Mucosa of rectum (tissue), 2 donors: ENCODE measurements at regions not wholly inside any gene's neighbourhood (a gene's known extent, or its start where the extent isn't known, plus 50 kb on each side); places are given as distances from the start of the nearest gene placed in this dataset.
"Not testable (repeated sequence)": the region's sequence is repeated elsewhere in the genome, so short reads cannot be mapped to it uniquely, and the experiment has no call there.

Experiments used
- H3K27ac ChIP-seq, 2 donors: one replicate each; pipeline ENCODE4 v1.7.0; 2013; ENCODE audit warnings: inconsistent platforms in 2 of 2, low read depth in 2 of 2, low read length in 2 of 2
- H3K27me3 ChIP-seq, 2 donors: one replicate each; pipeline ENCODE4 v1.7.0; 2013; ENCODE audit warnings: low read length in 2 of 2; ENCODE audit not compliant: control insufficient read depth in 2 of 2, insufficient read depth in 2 of 2
- H3K36me3 ChIP-seq, 2 donors: one replicate each; pipeline ENCODE4 v1.7.0; 2013; ENCODE audit warnings: low read length in 2 of 2; ENCODE audit not compliant: control insufficient read depth in 2 of 2, insufficient read depth in 2 of 2
- H3K4me1 ChIP-seq, 2 donors: one replicate each; pipeline ENCODE4 v1.7.0; 2013; ENCODE audit warnings: low read length in 2 of 2, mild to moderate bottlenecking in 1 of 2; ENCODE audit not compliant: control insufficient read depth in 2 of 2, insufficient read depth in 2 of 2
- H3K4me3 ChIP-seq, 2 donors: one replicate each; pipeline ENCODE4 v1.7.0; 2013; ENCODE audit warnings: low read length in 2 of 2
- H3K9ac ChIP-seq, 2 donors: one replicate each; pipeline ENCODE4 v1.7.0; 2013; ENCODE audit warnings: low read length in 2 of 2, low read depth in 1 of 2, mild to moderate bottlenecking in 1 of 2
- H3K9me3 ChIP-seq, 2 donors: one replicate each; pipeline ENCODE4 v1.7.0; 2013; ENCODE audit warnings: low read length in 2 of 2; ENCODE audit not compliant: control insufficient read depth in 2 of 2
- donor health status: healthy.
- donor health status: Normal muscosa, but diverticular disease.

DNA sequence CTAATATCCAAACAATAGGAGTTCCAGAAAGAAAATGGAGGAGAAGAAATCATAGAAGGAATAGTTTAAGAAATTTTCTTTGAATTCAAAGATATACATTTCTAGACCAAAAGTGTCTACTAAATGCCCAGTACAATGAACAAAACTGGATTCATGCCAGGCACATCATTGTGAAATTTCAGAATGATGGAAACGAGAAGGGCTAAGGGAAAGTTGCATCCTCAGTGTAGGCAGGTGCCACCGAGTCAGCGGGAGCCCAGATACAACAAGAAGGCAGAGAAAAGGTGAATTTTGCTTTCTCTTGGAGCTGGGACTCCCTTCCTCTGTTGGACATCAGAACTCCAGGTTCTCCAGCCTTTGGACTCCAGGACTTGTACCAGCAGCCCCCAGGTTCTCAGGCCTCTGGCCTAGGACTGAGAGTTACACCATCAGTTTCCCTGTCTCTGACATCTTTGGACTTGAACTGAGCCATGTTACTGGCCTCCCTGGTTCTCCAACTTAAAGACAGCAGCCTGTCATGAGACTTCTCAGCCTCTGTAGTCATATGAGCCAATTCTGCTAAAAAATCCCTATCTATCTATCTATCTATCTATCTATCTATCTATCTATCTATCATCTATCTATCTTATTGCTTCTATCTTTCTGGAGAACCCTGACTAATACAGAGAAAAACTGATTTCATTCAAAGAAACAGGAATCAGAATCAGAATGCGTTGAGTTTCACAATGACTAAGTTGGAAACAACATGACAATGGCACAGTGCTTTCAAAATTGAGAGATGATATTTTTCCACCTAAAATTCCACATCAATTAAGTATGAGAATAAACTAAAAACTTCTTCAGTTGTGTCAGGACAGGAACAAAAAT lies 207.7 kb downstream of the FAM43A start:
- Histone ChIP-seq H3K27me3 (no peaks in the 10 kb centered on the region), H3K4me3 (no peak overlapping the region), H3K9ac (no peak overlapping the region), H3K9me3 (no peaks in the 10 kb centered on the region), H3K27ac (no peak overlapping the region), H3K36me3 (no peaks in the 10 kb centered on the region), H3K4me1 (no peaks in the 10 kb centered on the region)

- Histone ChIP-seq H3K36me3 (no peaks in the 10 kb centered on the region), H3K9ac (no peak overlapping the region), H3K4me3 (no peak overlapping the region), H3K4me1 (no peaks in the 10 kb centered on the region), H3K9me3 (no peaks in the 10 kb centered on the region), H3K27me3 (no peaks in the 10 kb centered on the region), H3K27ac (no peak overlapping the region)
Measured at GRCh38 chr3:194894538-194894937, 208.9 kb downstream of the FAM43A start.

DNA sequence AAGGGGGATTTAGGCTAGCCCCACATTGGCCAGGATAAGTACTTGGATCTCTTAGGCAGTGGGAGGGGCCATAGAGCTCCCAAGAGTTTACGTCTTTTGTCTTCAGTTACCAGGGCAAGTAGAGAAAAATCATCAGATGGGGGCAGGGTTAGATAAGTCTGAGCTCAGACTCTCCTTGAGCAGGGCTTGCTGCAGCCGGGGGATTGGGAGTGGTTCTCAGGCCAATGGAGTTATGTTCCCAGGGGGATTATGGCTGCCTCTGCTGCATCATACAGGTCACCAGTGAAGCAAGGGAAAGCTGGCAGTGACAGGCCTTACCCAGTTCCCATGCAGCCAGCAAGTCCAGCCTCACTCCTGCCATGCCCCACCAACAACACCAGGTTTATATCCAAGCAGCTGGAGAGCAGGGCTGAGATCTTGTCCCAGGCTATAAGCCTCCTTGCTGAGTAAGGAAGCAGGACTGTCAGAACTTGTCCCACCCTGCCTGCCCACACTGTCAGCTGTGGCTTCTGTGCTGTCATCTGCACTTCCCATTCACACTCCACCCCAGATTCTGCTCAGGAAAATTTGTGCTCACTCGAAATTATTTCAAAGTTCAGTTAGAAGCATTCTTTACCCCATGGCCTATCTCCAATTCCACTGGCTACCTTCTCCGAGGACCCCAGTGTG lies 215.3 kb downstream of the FAM43A start:
- no peak overlapping the region for H3K4me3 ChIP-seq
- no peaks in the 10 kb centered on the region for H3K36me3 ChIP-seq
- no peaks in the 10 kb centered on the region for H3K27me3 ChIP-seq
- no peak overlapping the region for H3K27ac ChIP-seq
- H3K9me3 ChIP-seq, result no peaks in the 10 kb centered on the region
- H3K4me1 ChIP-seq, result peaks cover 0 to 1% of the 10 kb centered on the region in 2 donors
- no peak overlapping the region for H3K9ac ChIP-seq

- H3K27me3 ChIP-seq, H3K36me3 ChIP-seq, H3K27ac ChIP-seq, H3K9ac ChIP-seq, H3K4me3 ChIP-seq, H3K9me3 ChIP-seq, H3K4me1 ChIP-seq: not testable (repeated sequence)
Measured at GRCh38 chr3:194903447-194903846, 217.8 kb downstream of the FAM43A start.

GRCh38 chr3:194904999-194905398 lies 219.3 kb downstream of the FAM43A start:
- not testable (repeated sequence) for H3K36me3 ChIP-seq, H3K4me1 ChIP-seq

DNA sequence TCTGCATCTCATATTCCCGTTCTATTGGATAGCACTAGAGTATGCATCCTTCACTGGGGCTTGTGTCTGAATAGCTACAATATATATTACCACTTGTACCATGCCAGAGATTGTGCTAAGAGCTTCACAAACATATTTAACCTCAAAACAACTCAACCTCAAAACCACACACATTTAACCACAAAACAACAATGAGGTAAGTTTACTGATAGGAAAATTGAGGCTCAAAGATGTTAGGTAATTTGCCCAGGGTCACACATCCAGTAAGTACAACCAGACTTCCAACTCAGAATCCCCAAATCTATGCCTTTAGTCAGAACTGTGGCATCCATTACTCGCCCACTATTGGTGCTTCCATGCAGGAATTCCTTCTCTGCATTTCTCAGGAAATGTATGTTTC lies 220.0 kb downstream of the FAM43A start:
- Histone ChIP-seq H3K9ac (no peak overlapping the region), H3K4me3 (no peak overlapping the region), H3K9me3 (no peaks in the 10 kb centered on the region), H3K36me3 (no peaks in the 10 kb centered on the region), H3K4me1 (peaks cover 3 to 9% of the 10 kb centered on the region in 2 donors), H3K27me3 (no peaks in the 10 kb centered on the region), H3K27ac (no peak overlapping the region)

More at GRCh38 chr3:194904999-194905398, 219.3 kb downstream of the FAM43A start:
- H3K27ac ChIP-seq, H3K27me3 ChIP-seq, H3K4me3 ChIP-seq, H3K9ac ChIP-seq, H3K9me3 ChIP-seq: not testable (repeated sequence)

GRCh38 chr3:194906229-194906629 lies 220.5 kb downstream of the FAM43A start:
- Histone ChIP-seq H3K27ac (no peak overlapping the region), H3K9me3 (no peaks in the 10 kb centered on the region), H3K36me3 (no peaks in the 10 kb centered on the region), H3K9ac (no peak overlapping the region), H3K27me3 (no peaks in the 10 kb centered on the region), H3K4me3 (no peak overlapping the region), H3K4me1 (peaks cover 3 to 9% of the 10 kb centered on the region in 2 donors)

GRCh38 chr3:194906970-194907629 lies 221.4 kb downstream of the FAM43A start:
- H3K27me3 ChIP-seq, result no peaks in the 10 kb centered on the region
- H3K4me1 ChIP-seq, result peaks cover 3 to 9% of the 10 kb centered on the region in 2 donors
- no peak overlapping the region for H3K4me3 ChIP-seq
- H3K27ac ChIP-seq, result no peak overlapping the region
- no peaks in the 10 kb centered on the region for H3K9me3 ChIP-seq
- no peaks in the 10 kb centered on the region for H3K36me3 ChIP-seq
- H3K9ac ChIP-seq, result no peak overlapping the region

DNA sequence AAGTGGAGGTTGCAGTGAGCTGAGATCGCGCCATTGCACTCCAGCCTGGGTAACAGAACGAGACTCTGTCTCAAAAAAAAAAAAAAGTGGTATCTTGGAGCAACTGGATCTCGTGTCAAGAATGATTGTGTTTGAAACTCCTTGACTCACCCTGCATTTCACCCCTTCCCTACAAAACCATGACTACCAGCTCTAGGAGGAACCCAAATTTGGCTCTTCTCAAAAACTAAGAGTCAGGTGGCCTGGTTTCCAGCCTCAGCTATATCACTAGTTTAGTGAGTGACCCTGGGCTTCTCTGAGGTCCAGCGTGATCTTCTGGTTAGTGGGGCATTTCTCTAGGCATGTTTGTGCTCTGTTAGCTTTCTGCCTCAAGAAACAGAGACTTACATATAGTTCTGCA lies 222.1 kb downstream of the FAM43A start:
- H3K27ac ChIP-seq, result no peak overlapping the region
- H3K9ac ChIP-seq, result no peak overlapping the region
- peaks cover 3 to 9% of the 10 kb centered on the region in 2 donors for H3K4me1 ChIP-seq
- no peaks in the 10 kb centered on the region for H3K36me3 ChIP-seq
- no peak overlapping the region for H3K4me3 ChIP-seq
- no peaks in the 10 kb centered on the region for H3K27me3 ChIP-seq
- no peaks in the 10 kb centered on the region for H3K9me3 ChIP-seq

GRCh38 chr3:194908496-194908895 lies 222.8 kb downstream of the FAM43A start:
- no peaks in the 10 kb centered on the region for H3K27me3 ChIP-seq
- H3K9me3 ChIP-seq, result no peaks in the 10 kb centered on the region
- no peak overlapping the region for H3K4me3 ChIP-seq
- H3K36me3 ChIP-seq, result no peaks in the 10 kb centered on the region
- peaks cover 3 to 9% of the 10 kb centered on the region in 2 donors for H3K4me1 ChIP-seq
- peak overlapping the region in 1 of 2 donors; percentile 23 for H3K27ac ChIP-seq
- no peak overlapping the region for H3K9ac ChIP-seq
